HEK293T (cell line): ENCODE measurements at regions not wholly inside any gene's neighbourhood (a gene's known extent, or its start where the extent isn't known, plus 50 kb on each side); places are given as distances from the start of the nearest gene placed in this dataset.

ENCODE experiments used
- ARNT ChIP-seq: fragments of 450-650 bp; IDR thresholded peaks from 2 replicates; pipeline ENCODE4 v1.6.1; 2017; ENCODE audit warnings: mild to moderate bottlenecking
- FOXA1 ChIP-seq: fragments of 450-650 bp; IDR thresholded peaks from 2 replicates; pipeline ENCODE4 v1.6.1; 2016; ENCODE audit warnings: mild to moderate bottlenecking
- FOXK2 ChIP-seq: fragments of 450-650 bp; IDR thresholded peaks from 2 replicates; pipeline ENCODE4 v1.6.1; 2016; ENCODE audit warnings: mild to moderate bottlenecking
- FOXM1 ChIP-seq: fragments of 450-650 bp; IDR thresholded peaks from 2 replicates; pipeline ENCODE4 v1.6.1; 2017; ENCODE audit warnings: mild to moderate bottlenecking, borderline replicate concordance
- HDGF ChIP-seq: fragments of 450-650 bp; IDR thresholded peaks from 2 replicates; pipeline ENCODE4 v1.6.1; 2017; ENCODE audit warnings: antibody characterized with exemption, borderline replicate concordance
- L3MBTL2 ChIP-seq: fragments of 450-650 bp; conservative IDR thresholded peaks from 2 replicates; pipeline ENCODE4 v1.6.1; 2016; ENCODE audit warnings: mild to moderate bottlenecking
- LEF1 ChIP-seq: fragments of 450-650 bp; IDR thresholded peaks from 2 replicates; pipeline ENCODE4 v1.6.1; 2017; ENCODE audit warnings: mild to moderate bottlenecking, borderline replicate concordance
- NFRKB ChIP-seq: fragments of 450-650 bp; IDR thresholded peaks from 2 replicates; pipeline ENCODE4 v1.6.1; 2016; ENCODE audit warnings: mild to moderate bottlenecking, moderate library complexity
- SP1 ChIP-seq: fragments of 450-650 bp; IDR thresholded peaks from 2 replicates; pipeline ENCODE4 v1.6.1; 2017
- SUZ12 ChIP-seq: fragments of 450-650 bp; IDR thresholded peaks from 2 replicates; pipeline ENCODE4 v1.6.1; 2016; ENCODE audit warnings: mild to moderate bottlenecking

GRCh38 chr2:146212602-146213001 lies 1632.2 kb upstream of the ACVR2A start:
- TF ChIP-seq FOXM1, result no peak
- no peak for TF ChIP-seq L3MBTL2
- TF ChIP-seq FOXA1, result no peak
- TF ChIP-seq NFRKB, result no peak
- no peak for TF ChIP-seq ARNT
- TF ChIP-seq SP1, result no peak
- no peak for TF ChIP-seq FOXK2
- no peak for TF ChIP-seq LEF1
- no peak for TF ChIP-seq SUZ12
- no peak for TF ChIP-seq HDGF
